HG03457 (cell line): ENCODE measurements at regions not wholly inside any gene's neighbourhood (a gene's known extent, or its start where the extent isn't known, plus 50 kb on each side); places are given as distances from the start of the nearest gene placed in this dataset.

Experiments
- ATAC-seq: cut with Tn5 transposase; IDR thresholded peaks from one replicate; pipeline ENCODE4 v1.9.1; 2021; ENCODE audit warnings: moderate number of reproducible peaks; ENCODE audit not compliant: unreplicated experiment

DNA sequence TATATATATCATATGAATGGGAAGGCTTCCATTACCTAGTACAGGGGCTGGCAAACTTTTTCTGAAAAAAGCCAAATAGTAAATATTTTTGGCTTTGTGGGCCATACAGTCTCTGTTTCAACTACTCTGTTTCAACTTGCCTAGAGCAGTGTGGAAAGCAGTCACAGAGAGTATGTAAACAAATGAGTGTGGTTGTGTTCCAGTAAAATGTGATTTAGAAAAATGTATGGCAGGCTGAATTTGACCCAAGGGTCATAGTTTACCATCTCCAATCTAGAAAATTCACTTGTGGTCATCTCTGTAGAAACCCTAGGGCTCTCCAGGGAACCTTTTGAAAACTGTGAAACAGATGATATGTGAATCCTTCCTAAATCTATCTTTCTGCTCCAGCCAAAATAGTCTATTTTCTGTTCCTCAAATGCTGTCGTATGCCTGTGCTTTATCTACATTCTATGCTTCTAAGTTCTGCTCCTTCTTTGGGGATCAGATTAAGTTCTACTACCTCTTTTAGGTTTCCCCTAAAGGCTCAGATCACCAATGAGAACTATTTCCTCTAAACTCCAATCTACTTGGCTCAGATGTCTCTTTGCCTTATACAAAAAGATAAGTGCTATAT lies 356.2 kb downstream of the METTL15 start:
- no peak for ATAC-seq

DNA sequence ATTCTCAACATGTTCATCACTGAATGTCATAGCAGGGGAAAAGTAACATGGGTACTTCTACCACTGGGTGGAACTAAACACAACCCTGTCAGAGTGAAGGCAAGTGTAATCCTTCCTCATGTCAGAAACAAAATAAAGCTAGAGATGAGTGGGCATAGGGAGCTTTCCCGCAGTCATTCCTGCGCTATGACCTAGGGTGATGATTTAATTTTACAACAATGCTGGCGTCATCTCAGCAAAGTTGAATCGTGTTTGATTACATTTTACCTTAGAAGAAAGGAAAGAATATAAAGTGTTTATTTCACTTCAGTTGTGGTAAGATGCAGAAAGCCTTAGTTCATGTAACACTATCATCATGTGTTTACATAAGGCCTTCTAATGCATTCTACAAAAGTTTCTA lies 355.6 kb downstream of the METTL15 start:
- ATAC-seq, result no peak

DNA sequence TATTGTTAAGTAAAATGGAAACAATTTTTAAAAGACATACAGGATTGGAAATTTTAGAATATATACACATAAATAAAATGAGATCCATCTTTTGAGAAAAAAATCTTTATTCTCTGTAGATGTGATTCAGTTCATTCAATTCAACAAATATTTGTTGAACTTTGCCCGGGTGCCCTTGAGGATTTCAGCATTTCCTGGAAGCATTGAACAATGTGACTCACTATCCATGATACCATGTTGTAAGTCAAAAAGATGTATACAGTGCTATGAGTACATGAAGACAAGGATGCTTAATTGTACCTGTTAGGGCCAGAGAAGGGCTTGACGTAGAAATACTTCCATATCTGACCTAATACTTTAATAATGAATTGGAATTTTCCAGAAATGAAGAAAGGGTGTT lies 353.7 kb downstream of the METTL15 start:
- ATAC-seq, result no peak

DNA sequence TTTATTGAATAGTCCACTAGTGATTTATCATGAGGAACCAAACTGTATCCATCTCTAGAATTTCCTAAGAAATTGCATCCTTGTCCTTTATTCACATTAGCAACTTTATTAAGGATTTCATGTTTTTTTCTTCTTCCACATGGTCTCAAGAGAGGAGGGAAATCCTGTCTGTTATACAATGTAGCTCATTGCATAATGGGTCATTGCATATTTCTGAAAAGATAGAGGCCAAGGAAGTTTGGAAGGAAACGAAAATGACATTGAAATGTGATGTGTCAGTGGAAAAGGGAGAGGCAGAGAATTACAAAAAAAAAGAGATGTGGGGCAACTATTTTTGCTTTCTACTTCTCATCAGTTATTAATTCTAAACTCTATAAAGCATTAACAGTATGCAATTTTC lies 353.1 kb downstream of the METTL15 start:
- ATAC-seq, result no peak

DNA sequence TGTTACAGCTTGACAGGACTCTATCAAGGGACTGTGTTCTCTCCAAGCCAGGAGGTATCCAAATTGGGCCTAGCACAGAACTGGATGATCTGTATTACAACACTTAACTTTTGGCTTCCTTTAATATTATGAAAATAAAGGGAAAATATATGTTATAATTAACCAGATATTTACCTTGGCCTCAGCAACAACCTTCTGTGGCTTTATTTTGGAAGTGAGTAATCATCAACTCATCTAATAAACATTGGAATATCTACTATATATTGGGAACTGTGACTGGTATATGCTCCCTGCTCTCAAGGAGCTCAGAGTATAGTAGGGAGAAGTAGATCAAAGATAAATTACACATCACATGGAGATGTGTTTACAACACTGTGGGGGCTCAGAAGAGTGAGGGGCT lies 352.2 kb downstream of the METTL15 start:
- no peak for ATAC-seq

DNA sequence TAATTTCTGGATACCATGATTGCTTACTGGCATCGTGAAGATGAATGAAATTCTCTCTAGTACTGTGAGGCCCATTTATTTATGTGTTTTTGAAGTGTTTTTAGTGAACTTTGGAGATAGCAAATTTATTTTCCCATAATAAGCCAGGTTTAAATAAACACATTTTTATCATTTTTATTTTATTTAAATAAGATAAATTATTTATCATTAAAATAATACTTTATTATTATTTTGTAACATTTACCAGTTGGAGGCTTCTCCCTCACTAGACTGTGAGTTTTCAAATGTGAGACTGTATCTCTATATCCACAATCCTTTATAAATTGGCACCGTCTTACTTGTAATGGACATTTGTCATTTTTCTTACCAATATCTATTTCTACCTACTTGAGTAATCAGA lies 351.7 kb downstream of the METTL15 start:
- no peak for ATAC-seq

DNA sequence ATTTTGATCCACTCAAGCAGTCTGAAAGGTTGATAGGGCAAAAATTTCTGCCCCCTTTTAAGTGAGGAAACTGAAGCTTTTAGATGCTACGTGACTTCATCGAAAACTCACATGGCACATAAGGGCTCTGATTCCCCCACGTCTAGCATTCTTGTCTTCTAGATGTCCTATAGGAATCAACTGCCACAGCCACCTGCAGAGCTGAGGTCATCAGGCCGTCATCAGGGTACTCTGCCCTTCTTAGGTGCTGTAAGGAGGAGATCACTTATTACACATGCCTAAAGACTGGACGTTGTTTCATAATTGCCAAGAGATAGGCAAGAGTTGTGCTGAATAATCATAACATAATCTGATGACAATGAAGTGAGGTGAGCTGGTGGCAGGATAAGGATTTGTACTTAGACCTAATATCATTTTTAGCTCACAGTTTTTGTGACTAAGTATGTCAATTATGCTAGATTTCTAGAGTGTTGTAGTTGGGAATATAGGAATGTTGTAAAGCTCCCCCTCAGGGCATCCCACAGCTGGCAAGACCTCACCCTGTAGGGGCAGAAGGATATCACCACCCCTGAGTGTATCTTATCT lies 349.4 kb downstream of the METTL15 start:
- ATAC-seq, result no peak

DNA sequence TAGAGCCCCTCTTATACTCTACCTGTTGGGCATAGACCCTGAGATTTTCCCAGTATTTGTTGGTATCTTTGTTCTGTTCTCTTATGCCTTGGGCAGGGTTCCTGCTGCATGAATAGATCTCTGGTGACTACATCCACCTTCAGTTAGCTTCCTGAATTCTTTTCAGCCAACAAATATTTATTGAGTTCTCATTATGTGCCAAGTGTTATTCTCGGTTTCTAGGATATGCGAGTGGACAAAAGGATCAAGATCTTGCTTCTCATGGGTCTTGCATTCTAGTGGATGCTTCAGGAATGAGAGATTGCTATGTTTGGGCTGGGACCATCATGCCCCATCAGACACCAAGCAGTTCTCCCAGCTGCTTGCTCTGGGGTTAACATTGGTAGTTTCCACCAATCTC lies 340.0 kb downstream of the METTL15 start:
- no peak for ATAC-seq

DNA sequence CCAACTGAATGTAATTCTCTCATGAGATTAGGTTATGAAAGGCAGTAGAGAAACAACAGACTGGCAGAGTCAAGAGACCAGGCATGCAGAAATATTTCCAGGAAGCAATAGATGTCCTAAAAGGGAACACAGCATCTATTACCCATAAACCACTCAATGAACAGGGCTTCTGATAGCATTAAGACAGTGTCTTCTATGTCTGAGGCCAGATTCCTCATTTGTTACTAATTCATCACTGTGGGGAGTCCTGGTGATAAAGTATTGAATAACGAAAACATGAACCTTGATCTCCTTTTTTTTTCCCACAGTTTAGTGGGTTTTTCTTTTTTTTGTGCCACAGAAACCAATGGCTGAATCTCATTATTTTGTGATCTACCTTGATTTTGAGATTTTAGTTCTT lies 339.0 kb downstream of the METTL15 start:
- ATAC-seq, result no peak

DNA sequence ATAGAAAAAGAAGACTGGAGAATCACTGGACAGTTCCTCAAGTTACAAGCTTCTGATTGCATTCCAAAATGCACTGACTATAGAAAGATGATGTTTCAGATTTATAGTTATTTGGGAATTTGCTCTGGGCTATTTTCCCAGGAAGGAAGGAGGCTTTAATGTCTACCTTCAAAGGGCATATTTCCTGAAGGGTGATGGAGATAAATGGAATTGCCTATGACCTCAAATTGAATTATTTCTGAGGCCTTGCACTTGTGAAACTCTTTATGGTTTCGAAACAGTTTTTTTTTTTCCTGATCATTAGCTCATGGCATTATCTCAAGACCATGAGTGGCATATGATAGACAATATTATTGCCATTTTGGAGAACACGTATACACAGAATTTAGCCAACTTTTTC lies 333.9 kb downstream of the METTL15 start:
- ATAC-seq, result no peak

DNA sequence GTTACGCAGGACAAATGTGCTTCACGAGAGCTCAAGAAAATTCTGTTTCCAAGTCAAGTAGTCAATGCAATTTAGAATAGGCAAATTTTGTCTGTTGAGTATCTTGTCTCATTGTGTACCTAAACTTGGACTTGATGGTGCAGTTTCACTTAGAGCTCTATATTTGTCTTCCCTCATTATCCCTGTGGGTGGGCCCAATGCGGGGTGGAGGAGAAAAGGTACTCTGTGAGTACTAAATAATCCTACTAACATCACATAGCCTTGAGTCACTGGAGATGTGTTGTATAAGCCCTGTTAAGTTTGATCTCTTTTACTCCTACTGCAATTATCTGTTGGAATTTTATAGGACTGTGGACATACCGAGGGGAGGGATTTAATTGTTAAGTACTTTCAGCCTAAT lies 331.2 kb downstream of the METTL15 start:
- ATAC-seq, result no peak

DNA sequence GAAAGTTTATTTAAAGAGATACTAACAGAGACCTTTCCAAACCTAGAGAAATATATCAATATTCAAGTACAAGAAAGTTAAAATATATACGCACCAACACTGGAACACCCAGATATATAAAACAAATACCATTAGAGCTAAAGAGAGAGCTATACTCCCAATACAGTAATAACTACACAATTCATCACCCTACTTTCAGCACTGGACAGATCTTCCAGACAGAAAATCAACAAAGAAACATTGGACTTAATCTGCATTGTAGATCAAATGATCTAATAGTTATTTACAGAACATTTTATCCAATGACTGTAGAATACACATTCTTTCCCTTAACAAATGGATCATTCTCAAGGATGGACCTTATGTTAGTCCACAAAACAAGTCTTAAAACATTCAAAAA lies 311.9 kb downstream of the METTL15 start:
- ATAC-seq, result no peak

DNA sequence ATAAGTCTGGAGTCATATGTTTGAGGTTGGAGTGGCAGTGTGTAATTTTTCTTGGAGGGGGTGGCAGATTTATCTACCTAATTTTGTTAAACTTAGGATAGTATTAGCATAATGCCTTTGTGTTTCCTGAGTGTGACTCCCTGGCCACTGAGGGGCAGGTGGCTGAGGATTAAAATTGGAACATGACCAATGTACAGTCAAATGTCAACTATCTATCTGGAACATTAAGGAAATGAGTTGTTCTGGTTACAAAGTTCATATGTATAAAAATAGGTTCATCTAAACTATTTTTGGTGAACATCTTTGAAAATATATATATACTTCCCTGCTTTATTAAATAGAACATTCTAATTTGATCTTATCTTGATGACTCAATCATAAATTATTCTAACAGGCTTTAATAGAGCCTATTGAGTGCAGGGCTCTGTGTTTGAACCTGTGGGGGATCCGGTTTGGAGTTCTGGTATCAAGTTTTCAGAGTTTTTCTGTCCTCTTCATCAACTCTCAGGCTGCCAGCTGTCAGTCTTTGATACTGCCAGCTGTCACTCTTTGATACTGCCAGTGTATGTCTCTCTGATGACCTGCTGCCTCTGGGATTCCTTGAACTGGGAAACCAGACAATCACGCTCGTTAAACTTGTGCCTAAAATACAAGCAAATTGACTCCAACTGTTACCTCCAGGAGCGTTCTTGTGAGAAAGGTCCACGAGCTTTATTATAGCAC lies 309.6 kb downstream of the METTL15 start:
- no peak for ATAC-seq

DNA sequence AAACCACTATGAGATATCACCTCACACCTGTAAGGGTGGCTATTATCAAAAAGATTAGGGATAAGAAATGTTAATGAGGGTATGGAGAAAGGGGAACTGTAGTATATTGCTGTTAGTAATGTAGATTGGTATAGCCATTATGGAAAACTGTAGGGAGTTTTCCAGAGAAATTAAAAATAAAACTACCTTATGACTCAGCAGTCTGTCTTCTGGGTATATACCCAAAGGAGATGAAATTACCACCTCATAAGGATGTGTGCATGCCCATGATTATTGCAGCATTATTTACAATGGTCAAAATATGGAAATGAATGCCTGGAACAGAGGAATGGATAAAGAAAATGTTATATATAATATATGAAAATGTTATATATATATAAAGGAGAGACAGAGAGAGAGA lies 303.8 kb downstream of the METTL15 start:
- no peak for ATAC-seq

DNA sequence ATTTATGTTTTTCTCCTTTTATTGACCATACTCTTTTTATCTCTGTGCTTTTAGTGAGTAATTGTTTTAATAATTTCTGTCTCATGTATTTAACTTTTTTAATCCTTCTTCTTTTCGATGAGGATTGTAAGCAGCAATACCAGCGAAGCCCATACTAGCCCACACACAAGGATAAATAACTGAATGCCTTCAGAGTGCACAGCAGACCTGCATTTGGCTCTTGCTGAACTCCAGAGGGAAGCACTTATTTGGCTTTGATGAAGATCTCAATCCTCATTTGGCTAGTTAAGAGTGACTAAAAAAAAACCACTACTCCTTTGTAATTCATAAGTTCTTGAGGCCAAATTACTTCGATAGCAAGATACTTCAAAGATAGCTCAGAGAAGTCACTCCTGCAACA lies 293.3 kb downstream of the METTL15 start:
- ATAC-seq, result no peak

DNA sequence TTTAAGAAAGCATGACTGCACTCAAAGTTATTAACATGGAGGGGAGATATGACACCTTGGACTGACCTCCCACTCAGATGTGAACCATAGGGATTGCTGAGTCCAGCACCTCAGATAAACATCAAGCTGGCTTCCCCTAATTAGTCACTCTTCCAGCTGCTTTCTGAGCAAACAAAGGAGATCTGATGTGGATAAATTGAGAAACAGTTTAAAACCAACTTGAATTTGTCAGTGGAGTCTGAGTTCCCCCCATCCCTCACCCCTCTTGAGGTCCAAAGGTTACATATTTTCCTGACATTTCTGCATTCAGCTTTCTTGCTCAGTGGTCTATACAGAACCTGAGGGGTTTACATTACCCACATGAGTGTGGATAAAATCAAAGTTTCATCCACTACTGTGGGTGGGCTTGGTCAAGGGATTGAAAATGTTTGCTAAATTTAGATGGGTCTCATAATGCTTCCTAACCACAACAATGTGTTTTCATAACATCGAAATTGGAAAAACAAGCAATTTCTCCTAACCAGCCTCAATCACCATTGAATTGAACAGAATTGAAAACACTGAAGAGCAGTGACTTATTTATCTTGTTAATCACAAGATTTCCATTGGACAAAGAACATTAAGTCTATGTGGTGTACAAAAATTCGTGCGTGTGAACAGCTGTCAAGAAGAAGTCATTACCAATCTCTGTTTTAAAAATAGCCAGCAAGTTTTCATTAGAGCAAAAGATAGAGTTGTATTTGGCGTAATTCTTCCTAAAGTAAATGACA lies 292.3 kb downstream of the METTL15 start:
- no peak for ATAC-seq

DNA sequence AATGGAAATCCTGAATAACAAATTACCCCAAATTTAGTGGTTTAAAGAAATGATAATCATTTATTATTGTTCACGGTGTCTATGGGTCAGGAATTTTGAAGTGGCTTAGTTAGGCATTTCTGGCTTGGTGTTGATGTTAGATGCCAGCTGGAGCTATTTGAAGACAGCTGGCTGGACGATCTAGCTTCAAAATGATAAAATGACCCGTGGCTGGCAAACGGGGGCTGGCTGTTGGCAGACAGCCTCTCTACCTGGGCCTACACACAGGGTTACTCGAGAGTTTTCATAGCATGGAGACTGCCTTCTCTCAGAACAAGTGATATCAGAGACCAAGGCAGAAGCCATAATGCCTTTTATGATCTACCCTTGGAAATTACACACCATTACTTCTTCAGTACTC lies 285.2 kb downstream of the METTL15 start:
- no peak for ATAC-seq

DNA sequence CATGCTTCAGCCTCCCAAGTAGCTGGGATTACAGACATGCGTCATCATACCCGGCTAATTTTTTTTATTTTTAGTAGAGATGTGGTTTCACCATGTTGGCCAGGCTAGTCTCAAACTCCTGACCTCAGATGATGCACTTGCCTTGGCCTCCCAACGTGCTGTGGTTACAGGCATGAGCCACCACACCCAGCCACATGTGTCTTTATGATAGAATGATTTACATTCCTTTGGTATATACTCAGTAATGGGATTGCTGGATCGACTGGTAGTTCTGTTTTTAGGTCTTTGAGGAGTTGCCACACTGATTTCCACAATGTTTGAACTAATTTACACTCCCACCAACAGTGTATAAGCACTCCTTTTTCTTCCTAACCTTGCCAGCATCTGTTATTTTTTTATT lies 276.2 kb downstream of the METTL15 start:
- no peak for ATAC-seq

DNA sequence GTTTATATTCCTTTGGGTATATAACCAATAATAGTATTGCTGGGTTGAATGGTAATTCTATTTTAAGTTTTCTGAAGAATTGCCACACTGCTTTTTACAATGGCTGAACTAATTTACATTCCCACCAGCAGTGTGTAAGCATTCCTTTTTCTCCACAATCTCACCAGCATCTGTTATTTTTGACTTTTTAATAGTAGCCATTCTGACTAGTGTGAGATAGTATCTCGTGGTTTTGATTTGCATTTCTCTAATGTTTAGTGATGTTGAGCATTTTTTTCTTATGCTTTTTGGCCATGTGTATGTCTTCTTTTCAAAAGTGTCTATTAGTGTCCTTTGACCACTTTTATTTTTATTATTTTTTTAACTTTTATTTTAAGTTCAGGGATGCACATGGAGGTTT lies 275.3 kb downstream of the METTL15 start:
- no peak for ATAC-seq
